HG03097 (cell line): ENCODE measurements at regions not wholly inside any gene's neighbourhood (a gene's known extent, or its start where the extent isn't known, plus 50 kb on each side); places are given as distances from the start of the nearest gene placed in this dataset.

Experiments used
- ATAC-seq: cut with Tn5 transposase; IDR thresholded peaks from one replicate; pipeline ENCODE4 v1.9.1; 2021; ENCODE audit not compliant: unreplicated experiment, low FRiP score

DNA sequence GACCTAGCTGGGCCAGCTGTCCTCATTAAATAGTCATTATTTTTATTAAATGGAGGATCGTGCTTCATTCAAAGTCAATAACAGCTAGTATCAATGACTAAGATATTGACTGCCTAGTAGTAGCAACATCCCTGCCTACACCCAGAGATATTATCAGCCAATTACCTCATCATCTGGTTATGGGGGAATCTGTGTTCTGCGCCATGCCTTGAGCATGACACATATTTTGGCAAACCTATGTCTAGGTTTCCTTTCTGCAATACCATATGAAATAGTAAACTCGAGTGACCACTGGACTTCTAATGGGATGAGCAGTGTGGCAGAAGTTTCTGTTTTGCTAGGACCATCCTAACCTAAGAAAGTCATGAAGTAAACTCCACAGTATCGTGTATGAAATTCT, 50.0 kb upstream of the AADAT start:
- no peak for ATAC-seq
